Tibial artery (tissue), 4 donors: ENCODE measurements at regions not wholly inside any gene's neighbourhood (a gene's known extent, or its start where the extent isn't known, plus 50 kb on each side); places are given as distances from the start of the nearest gene placed in this dataset.

ENCODE experiments used
- DNase-seq, 2 donors: peaks; one replicate each; pipeline ENCODE4 v3.0.0-alpha.2; 2019
- H3K27ac ChIP-seq, 2 donors: fragments of 200-600 bp; sonication (generic) in 1 of 2; 1 replicate in 1 of 2; 2 replicates in 1 of 2; pipeline ENCODE4 v1.5.1; 2018 to 2019; ENCODE audit warnings: mild to moderate bottlenecking in 1 of 2
- H3K27me3 ChIP-seq, 2 donors: fragments of 200-600 bp; sonication (generic) in 1 of 2; one replicate each; pipeline versions ENCODE4 v1.5.1 to v1.6.0; 2016 to 2019
- H3K36me3 ChIP-seq, 3 donors: fragments of 200-600 bp; sonication (generic) in 2 of 3; one replicate each; pipeline ENCODE4 v1.5.1; 2016 to 2019; ENCODE audit warnings: mild to moderate bottlenecking in 2 of 3
- H3K4me1 ChIP-seq, 4 donors: fragments of 200-600 bp; sonication (generic) in 2 of 4; 1 replicate in 3 of 4; 2 replicates in 1 of 4; pipeline ENCODE4 v1.5.1; 2016 to 2019
- H3K4me3 ChIP-seq, 2 donors: fragments of 200-600 bp; sonication (generic) in 1 of 2; 1 replicate in 1 of 2; 2 replicates in 1 of 2; pipeline ENCODE4 v1.5.1; 2018 to 2019; ENCODE audit warnings: mild to moderate bottlenecking in 2 of 2
- H3K9me3 ChIP-seq, 3 donors: fragments of 200-600 bp; sonication (generic) in 1 of 3; one replicate each; pipeline ENCODE4 v1.5.1; 2016 to 2019
- intact Hi-C: fragments of 100-400 bp; cut with DNase I; formaldehyde crosslinking; loops from one replicate; pipeline ENCODE4 v1.15.0; 2023; ENCODE audit warnings: low total_unique reads
- TF ChIP-seq, protein P1 (sequence below), 2 experiments: fragments of 200-600 bp in 1 of 2; fragments of 450-650 bp in 1 of 2; IDR thresholded peaks; one replicate each; pipeline ENCODE4 v1.5.1; 2017 to 2019; ENCODE audit warnings: antibody characterized with exemption in 2 of 2, mild to moderate bottlenecking in 1 of 2, moderate library complexity in 1 of 2

DNA sequence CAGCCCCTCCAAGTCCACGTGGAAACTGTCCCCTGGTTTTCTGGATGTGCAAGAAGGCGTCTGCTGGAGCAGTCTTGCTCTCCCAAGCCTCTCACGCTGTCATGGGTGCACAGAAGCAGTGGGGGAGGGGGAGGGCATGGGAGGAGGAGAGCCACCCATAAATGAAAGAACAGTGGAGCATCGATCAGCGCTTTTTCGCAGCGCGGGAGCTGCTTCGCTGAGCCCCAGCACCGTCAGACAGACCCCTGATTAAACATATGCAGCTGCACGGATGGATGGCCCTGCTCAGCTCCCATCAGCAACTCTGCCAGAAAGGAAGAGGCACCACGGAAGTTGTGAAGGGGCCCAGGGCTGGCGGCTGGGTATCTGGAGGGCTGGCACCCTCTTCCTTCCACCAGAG is 264.9 kb downstream of the UQCRFS1 start:
- Histone ChIP-seq H3K4me3 (no peak overlapping the region), H3K9me3 (no peaks in the 10 kb centered on the region), H3K27ac (no peak overlapping the region), H3K27me3 (no peaks in the 10 kb centered on the region), H3K36me3 (no peaks in the 10 kb centered on the region), H3K4me1 (no peaks in the 10 kb centered on the region)
- intact Hi-C loops, result no loop called here
- DNase-seq, result no peak
- TF ChIP-seq, protein P1, sequence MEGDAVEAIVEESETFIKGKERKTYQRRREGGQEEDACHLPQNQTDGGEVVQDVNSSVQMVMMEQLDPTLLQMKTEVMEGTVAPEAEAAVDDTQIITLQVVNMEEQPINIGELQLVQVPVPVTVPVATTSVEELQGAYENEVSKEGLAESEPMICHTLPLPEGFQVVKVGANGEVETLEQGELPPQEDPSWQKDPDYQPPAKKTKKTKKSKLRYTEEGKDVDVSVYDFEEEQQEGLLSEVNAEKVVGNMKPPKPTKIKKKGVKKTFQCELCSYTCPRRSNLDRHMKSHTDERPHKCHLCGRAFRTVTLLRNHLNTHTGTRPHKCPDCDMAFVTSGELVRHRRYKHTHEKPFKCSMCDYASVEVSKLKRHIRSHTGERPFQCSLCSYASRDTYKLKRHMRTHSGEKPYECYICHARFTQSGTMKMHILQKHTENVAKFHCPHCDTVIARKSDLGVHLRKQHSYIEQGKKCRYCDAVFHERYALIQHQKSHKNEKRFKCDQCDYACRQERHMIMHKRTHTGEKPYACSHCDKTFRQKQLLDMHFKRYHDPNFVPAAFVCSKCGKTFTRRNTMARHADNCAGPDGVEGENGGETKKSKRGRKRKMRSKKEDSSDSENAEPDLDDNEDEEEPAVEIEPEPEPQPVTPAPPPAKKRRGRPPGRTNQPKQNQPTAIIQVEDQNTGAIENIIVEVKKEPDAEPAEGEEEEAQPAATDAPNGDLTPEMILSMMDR (IDR thresholded peaks at IDR 0.05), result no peak

DNA sequence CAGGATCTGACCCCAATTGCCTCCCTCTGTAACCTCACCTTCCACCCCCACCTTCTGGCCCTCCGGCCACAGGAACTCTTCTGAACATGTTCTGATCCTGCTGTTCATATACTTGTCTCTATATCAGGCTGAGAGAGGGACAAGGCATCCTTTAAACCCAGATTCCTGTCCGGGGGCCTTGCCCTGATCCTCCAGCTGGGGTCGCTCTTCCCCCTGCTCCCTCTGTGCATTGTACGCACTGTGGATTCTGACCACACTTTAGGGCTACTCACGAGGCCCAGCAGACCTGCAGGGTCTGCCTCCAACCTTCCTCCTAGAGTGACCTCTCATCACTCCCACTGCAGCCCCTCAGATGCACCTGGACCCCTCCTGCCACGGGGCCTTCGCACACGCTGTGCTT is 269.3 kb downstream of the UQCRFS1 start:
- Histone ChIP-seq H3K4me1 (no peaks in the 10 kb centered on the region), H3K4me3 (no peak overlapping the region), H3K36me3 (no peaks in the 10 kb centered on the region), H3K27ac (no peak overlapping the region), H3K27me3 (no peaks in the 10 kb centered on the region), H3K9me3 (no peaks in the 10 kb centered on the region)
- TF ChIP-seq, protein P1 (IDR thresholded peaks at IDR 0.05), result no peak
- intact Hi-C loops, result no loop called here
- no peak for DNase-seq

DNA sequence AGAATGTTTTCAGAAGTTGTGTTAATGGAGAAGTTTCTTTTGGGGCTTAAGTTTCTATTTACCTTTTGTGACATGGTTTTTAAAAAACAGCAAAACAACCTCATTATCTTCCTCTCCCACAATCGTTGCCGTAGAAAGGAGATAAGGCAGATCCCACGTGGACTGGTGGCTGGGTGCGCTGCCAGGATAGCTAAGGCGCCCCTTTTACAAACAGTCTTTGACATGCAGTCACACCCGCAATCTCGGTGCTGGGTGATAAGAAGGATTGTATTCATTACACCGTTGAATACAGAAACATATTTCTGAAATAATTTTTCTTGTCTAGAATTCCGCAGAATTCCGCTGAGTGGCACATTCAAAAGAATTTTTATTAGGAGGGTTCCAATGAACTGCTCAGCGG is 271.1 kb downstream of the UQCRFS1 start:
- TF ChIP-seq, protein P1 (IDR thresholded peaks at IDR 0.05), result no peak
- intact Hi-C loops, result no loop called here
- H3K4me1 ChIP-seq, result no peaks in the 10 kb centered on the region
- no peaks in the 10 kb centered on the region for H3K36me3 ChIP-seq
- H3K4me3 ChIP-seq, result no peak overlapping the region
- H3K27ac ChIP-seq, result no peak overlapping the region
- no peak for DNase-seq
- H3K27me3 ChIP-seq, result no peaks in the 10 kb centered on the region
- H3K9me3 ChIP-seq, result no peaks in the 10 kb centered on the region

DNA sequence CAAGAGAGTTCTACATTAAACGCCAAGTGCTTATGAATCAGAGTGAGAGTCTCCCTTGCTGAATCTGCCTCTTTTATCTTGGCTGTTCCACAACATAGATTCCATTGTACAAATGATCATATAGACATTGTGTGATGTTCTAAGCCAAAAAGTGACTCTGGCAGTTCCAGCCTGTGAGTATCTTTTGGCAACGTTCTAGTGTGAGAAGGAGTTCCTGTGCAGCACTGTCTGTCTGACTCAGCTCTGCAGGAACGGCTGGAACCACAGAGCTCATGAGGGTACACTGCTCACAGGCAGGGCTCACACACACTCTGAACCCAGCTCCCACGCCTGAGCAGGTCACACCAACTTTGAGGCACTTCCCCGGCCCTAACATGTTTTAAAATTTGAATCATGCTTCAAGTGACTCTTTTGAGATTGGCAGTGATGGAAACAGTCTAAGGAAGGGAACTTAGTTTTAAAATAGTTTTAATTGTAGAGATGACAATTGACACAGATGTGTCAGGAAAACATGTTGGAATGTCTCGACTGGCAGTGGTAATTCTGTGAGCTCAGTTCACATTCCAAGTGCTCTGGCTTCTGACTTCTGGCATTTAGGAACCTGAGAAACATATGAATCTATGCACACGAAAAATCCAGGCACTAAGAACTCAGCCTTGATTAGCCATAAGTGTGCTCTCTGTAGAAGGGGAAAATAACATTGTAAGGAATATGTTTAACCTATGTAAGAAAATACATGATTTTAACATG is 272.0 kb downstream of the UQCRFS1 start:
- Histone ChIP-seq H3K36me3 (no peaks in the 10 kb centered on the region), H3K4me3 (no peak overlapping the region), H3K27me3 (no peaks in the 10 kb centered on the region), H3K4me1 (no peaks in the 10 kb centered on the region), H3K9me3 (no peaks in the 10 kb centered on the region), H3K27ac (no peak overlapping the region)
- no peak for DNase-seq
- TF ChIP-seq, protein P1 (IDR thresholded peaks at IDR 0.05), result no peak
- intact Hi-C loops, result no loop called here

DNA sequence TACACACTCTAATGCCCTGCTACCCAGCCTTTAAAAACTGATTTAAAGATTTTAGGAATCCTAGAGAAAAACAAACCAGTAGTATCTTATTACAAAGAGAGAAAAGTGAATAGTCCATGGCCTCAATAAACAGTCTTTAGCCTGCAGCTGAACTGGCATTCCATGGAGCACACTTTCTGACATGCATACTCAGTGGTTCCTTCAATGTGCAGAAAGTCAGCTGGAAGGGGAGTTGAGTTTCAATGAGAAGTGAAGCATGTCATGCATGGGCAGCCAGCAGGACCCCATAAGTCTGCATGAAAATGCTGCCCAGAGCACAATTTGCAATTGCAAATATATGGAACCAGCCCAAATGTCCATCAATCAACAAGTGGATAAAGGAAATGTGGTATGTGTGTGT is 273.7 kb downstream of the UQCRFS1 start:
- TF ChIP-seq, protein P1 (IDR thresholded peaks at IDR 0.05), result no peak
- Histone ChIP-seq H3K36me3 (no peaks in the 10 kb centered on the region), H3K4me1 (no peaks in the 10 kb centered on the region), H3K9me3 (no peaks in the 10 kb centered on the region), H3K27me3 (no peaks in the 10 kb centered on the region), H3K27ac (no peak overlapping the region), H3K4me3 (no peak overlapping the region)
- intact Hi-C loops, result no loop called here
- no peak for DNase-seq

DNA sequence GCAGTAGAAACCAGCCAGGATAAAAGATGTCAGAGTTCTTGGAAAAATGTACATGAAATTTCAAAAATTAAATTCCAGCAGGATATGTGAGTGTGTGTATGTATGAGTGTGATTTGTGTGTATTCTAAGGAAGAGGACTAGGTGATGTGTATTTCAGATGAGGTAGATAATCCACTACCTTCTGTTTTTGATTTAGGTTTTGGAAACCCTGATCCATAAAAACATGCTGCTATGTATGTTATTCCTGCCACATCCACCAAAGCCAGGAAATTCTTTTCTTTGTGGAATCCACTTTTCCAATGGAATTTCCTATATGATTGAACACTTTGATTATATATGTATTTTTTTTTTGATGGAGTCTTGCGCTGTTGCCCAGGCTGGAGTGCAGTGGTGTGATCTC is 276.9 kb downstream of the UQCRFS1 start:
- Histone ChIP-seq H3K4me3 (no peak overlapping the region), H3K27me3 (no peaks in the 10 kb centered on the region), H3K27ac (no peak overlapping the region), H3K36me3 (no peaks in the 10 kb centered on the region), H3K4me1 (no peaks in the 10 kb centered on the region), H3K9me3 (no peaks in the 10 kb centered on the region)
- TF ChIP-seq, protein P1 (IDR thresholded peaks at IDR 0.05), result no peak
- intact Hi-C loops, result no loop called here
- DNase-seq, result no peak
